ENCODE measurements at regions not wholly inside any gene's neighbourhood (a gene's known extent, or its start where the extent isn't known, plus 50 kb on each side); places are given as distances from the start of the nearest gene placed in this dataset.
"Not testable (repeated sequence)": the region's sequence is repeated elsewhere in the genome, so short reads cannot be mapped to it uniquely, and the experiment has no call there.

DNA sequence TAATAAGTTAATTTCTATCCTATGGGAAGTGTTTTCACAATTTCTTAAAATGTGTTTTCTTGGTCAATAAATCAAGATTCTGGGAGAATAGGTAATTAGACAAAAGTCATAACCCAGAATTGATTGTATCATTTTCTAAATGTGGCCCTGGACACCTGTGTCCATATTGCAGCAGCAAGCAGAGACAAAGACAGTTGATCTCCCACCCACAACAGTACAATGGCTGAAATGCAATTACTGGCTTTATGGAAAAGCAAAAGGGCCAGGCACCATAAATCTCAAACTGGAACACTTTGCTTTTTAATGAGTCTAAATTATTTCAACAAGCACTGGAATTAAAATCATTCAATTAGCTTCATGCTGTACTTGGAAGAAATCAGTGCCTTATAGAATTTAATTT is 157.2 kb downstream of the ESM1 start:
- DNase-seq = no peak
- intact Hi-C loops (cut with DNase I) = no loop called here

DNA sequence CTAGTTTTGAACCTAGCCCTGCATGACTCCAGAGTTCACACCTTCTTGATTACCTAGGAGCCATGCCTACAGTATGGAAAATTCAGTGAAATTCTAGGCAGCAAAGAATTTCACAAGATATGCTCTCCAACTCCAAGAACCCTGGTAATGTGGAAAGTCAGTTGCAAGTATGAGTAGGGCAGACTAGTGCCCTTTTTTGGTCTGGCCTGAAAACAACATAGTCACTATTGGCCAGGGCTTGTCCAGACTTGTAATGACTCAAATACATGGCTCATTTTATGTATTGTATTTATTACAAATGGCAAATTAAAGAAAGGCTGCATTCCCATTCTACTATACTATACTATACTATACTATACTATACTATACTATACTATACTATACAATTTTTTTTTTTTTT is 160.4 kb downstream of the ESM1 start:
- intact Hi-C loops (cut with DNase I) = no loop called here

DNA sequence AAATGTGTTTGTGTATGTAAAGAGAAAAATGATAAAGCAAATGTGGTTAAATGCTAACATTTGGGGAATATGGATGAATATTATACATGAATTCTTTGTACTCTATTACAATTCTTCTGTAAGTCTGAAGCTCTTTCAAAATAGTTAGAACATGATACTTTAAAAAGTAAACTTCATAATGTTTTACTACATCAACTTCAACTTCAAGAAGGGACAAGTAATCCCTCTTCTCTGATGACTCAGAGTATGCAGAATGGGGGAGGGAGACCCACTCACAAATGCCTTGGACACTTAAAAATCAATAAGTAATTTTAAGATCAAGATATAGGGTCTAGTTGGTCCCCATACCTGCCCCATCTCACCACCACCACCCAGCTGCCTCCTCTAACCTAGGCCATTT is 162.4 kb downstream of the ESM1 start:
- intact Hi-C loops (cut with DNase I) = no loop called here
- DNase-seq = no peak

More for the DNA sequence above, 160.4 kb downstream of the ESM1 start:
- DNase-seq = no peak

DNA sequence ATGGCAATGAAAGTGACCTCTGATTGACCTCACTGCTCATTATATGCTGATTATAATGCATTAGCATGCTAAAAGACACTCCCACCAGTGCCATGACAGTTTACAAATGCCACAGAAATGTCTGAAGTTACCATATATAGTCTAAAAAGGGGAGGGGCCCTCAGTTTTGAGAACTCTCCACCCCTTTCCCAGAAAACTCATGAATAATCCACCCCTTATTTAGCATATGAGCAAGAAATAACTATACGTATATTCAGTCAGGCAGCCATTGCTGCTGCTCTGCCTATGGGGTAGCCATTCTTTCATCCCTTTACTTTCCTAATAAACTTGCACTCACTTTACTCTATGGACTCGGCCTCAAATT is 163.1 kb downstream of the ESM1 start:
- intact Hi-C loops (cut with DNase I) = no loop called here
- DNase-seq = no peak

DNA sequence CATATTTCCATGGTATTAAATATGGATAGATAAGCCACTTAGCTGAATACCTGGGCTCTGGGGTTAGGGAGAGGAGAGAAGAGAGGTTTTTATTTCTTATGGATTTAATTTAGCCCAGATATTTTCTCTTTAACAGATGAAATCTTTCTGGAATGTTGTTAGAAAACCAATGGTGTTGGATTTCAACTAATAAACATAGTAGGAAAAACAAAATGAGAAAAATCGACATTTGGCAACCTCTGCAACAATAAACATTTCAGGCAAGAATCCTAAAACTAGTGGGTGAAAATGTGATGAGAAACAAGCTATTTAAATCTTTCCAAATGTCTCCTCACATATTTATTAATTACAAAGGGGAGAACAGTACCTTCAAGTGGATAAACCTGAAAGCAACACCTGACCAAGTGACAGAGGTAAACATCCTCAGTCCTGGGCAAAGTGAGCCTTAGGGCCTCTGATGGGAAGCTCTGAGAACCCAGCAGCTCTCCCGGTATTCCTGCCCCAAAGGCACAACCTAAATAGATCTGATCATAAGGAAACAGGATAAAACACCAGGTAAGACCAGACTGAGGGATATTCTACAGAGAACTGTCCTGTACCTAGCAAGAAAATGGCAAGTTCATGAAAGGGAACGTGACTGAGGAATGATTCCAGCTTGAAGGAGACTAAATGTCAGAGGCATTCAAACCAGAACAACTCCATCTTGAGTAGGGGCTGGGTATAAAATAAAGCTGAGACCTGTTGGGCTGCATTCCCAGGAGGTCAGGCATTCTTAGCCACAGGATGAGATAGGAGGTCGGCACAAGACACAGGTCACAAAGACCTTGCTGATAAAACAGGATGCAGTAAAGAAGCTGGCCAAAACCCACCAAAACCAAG is 163.7 kb downstream of the ESM1 start:
- DNase-seq = no peak
- intact Hi-C loops (cut with DNase I) = no loop called here

DNA sequence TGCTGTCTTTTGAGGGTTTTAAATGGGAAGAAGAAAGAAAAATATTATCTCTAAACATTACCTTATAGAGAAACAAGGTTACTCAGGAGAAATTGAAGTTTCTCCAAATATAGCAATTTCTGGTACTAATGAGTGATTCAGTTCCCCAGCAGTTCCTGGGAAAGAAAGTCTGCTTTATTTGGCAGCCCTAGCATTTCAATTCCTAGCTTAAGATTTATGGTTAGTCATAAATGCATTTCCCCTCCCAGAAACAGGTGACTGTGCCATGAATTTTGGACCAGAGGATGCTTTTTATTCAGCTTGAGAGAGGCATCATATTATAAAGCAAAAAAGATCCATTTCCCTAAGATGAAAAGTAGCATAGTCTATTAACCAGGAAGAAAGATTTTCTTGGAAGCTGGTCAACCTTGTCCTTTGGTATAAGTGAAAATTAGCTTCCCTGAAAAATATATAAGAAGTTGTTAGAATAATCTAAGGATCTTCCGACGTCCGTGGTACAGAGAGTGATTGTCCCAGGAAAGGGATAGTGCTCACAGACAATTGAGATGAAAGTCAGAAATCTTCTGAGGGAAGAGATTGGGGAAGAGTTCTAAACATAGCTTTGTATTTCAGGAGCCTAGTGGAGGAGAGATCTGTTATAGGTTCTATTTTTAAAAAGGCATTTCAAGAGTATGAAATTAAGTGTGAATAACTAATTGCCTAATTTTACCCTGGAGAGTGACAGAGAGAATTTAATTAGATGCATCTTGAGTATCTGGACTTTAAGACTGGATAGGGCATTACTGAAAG is 164.9 kb downstream of the ESM1 start:
- intact Hi-C loops (cut with DNase I) = no loop called here
- DNase-seq = no peak

DNA sequence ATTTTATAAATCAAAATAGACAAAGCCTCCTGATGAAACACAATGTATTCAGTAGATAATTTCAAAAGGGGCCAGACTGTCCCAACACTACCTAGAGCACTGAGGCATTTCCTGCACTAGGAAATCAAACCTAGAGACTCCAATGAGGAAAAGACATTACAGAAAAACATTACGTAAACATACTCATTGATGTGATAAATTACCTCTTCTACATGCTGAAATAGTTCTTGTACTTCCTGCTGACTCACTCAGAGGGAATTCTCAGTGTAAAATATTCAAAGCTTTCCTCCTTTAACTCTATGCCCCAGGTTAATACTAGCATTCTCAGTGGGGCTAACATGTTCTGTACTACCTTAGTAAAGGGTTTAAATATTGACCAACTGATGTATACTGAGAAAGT is 178.0 kb downstream of the ESM1 start:
- DNase-seq = no peak

DNA sequence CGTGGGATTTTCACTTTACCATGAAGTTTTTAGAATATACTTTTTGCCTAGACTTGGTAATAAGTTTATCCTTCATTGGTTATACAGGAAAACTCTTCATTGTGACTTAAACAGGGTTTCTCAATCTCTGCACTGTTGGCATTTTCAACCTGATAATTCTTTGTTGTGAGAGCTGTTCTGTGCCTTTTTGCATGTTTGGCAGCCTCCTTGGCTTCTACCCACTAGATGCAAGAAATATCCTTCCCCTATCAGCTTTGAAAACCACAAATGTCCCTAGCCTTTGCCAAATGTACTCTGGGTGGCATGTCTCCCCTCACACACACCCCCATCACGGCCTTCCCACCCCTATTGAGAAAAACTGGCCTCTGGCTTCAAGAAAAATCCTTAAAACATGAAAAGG is 180.9 kb downstream of the ESM1 start:
- intact Hi-C loops (cut with DNase I) = no loop called here
- DNase-seq = no peak

More for the DNA sequence above, 178.0 kb downstream of the ESM1 start:
- intact Hi-C loops (cut with DNase I) = no loop called here

DNA sequence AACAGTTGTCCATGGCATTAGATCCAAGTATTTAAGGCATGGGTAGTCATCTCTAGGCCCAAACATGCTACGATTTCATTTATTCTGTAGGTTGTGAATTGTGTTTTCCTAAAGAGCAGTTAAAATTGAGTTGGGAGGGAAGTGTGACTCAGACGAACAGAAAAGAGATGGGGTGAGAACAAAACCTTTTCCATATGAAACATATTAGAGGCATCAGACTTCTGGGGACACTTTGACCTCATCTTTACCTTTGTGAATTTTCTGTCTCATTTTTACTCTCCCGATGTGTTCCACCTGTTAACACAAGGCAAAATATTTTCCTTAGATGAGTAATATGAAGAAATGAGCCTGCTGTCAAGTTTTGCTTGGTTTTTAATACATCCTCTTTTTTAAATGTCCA is 181.3 kb downstream of the ESM1 start:
- intact Hi-C loops (cut with DNase I) = no loop called here
- DNase-seq = no peak

DNA sequence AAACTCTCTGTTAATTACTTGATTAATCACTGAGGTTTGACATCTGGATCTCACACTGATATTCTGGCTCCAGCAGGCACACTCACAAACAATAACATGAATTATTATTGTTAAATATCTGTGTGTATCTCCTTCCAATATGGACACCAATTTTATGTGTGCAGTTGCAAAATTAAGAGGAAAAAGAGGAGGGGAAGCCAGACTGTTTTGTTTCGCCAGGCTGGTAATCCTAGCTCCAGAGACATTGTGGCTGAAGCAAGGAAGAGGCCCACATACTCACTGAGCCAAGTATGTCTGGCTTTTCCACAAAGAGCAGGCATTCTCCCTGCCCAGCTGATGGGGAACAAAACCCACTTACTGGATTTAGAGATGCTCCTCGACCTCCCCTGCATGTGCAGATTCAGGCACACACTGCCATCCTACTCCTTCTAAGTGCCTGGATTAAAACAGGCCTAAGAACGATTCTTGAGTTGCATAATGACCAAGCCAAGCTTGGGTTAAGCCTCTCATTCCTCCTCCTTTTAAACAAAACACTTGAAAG is 181.9 kb downstream of the ESM1 start:
- DNase-seq = no peak
- intact Hi-C loops (cut with DNase I) = no loop called here

DNA sequence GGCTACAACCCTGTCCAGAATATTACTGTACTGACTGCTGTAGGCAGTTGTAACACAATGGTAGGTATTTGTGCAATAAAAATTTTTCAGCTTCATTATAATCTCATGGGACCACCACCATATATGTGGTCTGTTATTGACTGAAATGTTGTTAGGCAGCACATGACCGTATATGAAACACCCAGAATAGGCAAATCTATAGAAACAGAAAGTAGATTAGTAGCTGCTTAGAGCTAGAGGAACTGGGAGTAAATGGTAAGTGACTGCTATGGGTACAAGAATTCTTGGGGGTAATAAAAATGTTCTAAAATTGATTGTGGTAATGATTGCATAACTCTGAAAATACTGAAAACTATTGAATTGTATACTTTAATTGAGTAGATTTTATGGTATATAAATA is 185.7 kb downstream of the ESM1 start:
- intact Hi-C loops (cut with DNase I) = no loop called here
- DNase-seq = no peak

DNA sequence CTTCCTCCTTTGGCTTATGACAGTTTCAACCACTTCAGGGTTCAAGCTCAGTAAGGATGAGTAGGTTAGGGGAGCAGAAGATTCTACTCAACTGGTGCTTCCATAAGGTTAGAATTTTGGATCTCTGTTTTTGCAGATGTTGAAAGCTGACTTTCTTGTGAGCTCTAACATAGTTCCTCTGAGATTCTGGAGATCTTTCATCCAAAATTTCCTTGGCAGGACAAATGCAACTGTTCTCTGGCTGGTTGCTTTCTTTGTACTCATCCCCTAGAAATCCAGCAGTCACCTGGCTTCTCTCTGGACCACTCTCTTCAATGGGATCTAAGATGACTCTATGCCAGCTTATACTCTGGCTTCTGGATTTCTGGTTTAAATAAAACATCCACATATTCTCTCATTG is 189.6 kb downstream of the ESM1 start:
- DNase-seq = no peak
- intact Hi-C loops (cut with DNase I) = no loop called here

DNA sequence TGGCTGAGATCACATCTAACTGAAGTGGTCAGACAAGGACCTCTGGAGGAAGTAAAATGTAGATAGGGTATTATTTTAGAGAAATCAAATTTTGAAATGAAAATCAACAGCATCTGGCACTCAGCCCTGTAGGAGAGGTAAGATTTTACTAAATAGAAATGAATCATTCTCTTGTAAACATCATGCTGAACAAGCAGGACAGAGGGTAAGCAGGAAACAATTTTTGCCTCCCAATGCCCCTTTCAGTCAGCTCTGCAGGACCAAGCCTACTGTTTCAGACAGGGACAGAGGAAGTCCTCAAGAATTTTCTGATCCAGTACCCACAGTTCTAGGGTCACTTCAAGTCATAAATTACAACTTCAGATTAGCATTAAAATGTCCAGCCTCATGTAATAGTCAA is 190.1 kb downstream of the ESM1 start:
- intact Hi-C loops (cut with DNase I) = no loop called here
- no peak for DNase-seq

DNA sequence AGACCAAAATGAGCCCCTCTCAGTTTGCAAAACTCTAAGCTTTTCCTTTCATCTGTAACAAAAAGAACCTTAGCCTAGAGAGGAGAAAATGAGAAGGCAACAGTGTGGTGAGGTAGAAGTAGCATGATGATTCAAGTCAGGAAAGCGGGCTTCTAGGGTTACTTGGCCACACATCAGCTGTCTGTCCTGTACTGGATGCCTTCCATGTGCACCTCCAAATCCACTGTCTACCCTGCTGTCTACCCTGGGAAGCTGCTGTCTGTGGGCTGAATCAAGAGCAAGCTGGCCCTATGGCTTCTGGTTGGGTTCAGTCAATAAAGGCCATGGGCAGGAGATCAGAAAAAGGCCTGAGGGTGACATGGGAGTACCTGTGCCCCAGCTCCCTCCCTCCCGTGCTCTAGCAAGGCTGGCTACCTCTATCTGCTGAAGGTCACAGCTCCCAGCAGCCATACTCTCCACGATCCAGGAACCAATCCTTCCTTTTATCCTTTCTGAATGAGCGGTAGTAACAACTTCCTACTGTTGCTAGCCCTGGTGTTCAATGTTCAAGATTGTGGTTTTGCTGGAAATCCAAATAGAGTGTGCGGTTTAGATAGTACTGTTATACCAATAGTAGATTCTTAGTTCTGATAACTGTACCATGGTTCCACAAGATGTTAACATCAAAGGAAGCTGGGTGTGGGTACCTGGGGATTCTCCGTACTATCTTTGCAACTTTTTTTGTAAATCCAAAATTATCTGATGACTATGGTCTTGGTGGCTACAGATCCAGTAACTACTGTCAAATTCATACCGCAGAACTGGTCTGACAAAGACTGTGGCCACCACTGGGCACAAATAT is 191.0 kb downstream of the ESM1 start:
- DNase-seq = no peak
- intact Hi-C loops (cut with DNase I) = no loop called here

DNA sequence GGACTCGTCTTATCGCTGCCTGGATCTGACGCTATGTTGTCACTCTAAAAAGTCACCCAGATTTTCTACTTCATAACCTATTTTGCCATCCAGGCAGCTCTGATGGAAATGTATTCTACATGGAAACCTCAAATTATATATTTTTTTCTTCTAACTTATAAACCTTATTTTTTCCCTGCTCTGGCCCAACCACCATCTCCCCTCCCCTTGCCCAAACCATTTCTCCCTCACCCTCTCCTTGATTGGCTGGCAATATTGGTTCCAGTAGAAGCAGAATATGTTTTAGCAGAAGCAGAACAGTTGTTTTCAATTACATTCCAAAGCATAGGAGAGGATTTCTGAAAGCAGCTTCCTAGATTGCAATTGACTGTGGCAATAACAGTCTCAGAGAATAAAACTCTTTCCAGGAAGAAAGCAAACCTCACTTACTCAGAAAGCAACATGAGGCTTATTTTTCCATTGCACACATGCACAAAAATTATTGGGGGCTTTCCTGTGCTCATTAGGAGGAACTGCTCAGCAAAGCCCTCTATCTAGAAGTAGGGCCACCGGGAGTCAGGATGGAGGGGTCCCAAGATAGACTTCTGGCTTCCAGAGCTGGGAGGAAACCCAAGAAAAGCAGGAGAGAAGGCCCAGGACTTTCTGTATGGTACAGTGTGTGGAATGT is 191.8 kb downstream of the ESM1 start:
- intact Hi-C loops (cut with DNase I) = no loop called here
- no peak for DNase-seq

DNA sequence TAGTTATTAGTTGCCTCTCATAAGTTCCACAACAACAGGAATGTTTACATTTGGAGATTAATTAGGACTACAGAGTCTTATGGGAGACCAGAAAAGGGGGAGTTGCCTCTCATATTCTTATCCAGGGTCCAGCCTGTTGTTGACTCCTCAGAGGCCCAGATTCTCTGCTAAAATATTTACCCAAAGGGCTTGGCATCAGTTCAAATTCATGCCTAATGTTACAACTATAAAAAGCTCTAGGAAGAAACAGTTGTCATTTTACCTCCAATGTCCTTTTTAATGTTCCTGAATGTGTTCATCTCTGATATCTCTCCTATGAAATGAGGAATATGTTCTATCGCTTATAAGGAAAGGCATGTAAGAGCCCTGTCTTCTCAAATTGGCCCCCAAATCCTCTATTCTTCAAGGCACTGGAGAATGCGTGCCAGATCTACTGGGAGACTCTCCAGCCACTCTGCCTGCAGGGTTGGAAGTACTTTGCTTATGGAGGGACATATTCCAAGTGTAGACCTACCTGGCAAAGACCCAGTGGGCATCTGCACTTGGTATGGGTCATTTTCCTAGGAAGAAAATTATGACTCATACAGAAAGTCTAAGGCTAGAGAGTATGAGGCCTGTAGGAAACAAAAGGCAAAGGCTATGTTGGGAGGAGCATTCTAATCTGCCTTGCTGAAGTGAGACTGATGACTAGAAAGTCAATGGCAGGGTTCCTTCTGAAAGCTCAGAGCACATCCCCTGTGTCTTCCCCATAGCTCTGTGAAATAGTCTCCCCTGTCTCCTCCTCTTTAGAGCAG is 192.6 kb downstream of the ESM1 start:
- no peak for DNase-seq
- intact Hi-C loops (cut with DNase I) = no loop called here

DNA sequence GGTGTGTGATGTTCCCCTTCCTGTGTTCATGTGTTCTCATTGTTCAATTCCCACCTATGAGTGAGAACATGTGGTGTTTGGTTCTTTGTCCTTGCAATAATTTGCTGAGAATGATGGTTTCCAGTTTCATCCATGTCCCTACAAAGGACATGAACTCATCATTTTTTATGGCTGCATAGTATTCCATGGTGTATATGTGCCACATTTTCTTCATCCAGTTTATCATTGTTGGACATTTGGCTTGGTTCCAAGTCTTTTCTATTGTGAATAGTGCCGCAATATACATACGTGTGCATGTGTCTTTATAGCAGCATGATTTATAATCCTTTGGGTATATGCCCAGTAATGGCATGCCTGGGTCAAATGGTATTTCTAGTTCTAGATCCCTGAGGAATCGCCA is 197.5 kb downstream of the ESM1 start:
- intact Hi-C loops (cut with DNase I) = loop anchor here (5.0 kb wide), 1 partner anchor 271 kb away; the partner anchor contains the start of gene SNX18
- DNase-seq = not testable (repeated sequence)

DNA sequence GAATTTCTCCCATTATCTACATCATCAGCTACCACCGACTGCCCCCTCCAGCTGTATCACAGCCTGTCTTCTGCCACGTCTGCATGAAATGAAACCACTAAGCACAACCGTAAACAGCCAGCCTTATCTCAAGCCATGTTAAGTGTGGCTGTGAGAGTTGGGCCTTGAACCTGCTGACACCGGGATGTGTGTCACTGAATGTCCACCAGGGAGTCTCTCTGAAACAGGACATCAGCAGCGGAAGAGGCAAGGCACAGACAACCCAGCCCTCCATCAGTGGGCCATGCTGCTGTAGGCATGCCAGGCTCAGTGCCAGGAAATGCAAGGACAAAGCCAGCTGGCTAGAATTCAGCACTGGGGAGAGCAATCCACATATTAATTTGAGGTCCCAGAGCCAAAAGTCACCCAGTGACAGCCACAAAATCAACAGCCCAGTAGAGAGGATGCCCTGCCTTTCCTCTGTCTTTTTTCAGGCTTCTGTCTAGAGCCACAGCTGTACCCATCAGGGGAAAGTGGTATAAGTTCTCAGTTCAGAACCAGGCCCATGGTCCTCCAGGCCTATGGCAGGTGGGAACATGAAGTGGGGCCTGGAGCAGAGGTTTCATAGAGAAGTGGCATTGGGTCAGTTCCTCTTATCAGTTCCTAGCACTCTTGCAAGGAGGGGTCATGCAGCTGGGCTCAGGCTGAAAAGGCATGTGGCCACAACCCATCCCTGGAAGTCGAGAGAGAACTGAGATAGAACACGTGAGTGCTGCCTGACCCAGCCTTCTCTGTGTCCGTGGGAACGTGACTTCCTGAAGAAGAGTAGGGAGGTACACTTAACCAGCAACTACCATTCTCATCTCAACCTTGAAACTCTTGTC is 199.4 kb downstream of the ESM1 start:
- intact Hi-C loops (cut with DNase I) = loop anchor here (5.0 kb wide), 1 partner anchor 269 kb away; the partner anchor contains the start of gene SNX18

More for the DNA sequence above, 199.4 kb downstream of the ESM1 start:
- DNase-seq = peak in 8 of 10 donors; percentile 6 to 89 (median 39)

All from posterior cingulate gyrus (tissue), 11 donors.